ENCODE measurements at regions not wholly inside any gene's neighbourhood (a gene's known extent, or its start where the extent isn't known, plus 50 kb on each side); places are given as distances from the start of the nearest gene placed in this dataset.

GRCh38 chr13:104181526-104182231 lies 1115.5 kb upstream of the SLC10A2 start:
- H3K4me3 Mint-ChIP-seq, result no peak overlapping the region
- CTCF ChIA-PET, result no interaction called here
- H3K27ac Mint-ChIP-seq, result no peak overlapping the region
- H3K27me3 Mint-ChIP-seq, result no peaks in the 10 kb centered on the region
- H3K9me3 Mint-ChIP-seq, result peaks cover 5% of the 10 kb centered on the region
- POLR2A ChIA-PET, result no interaction called here
- H3K36me3 Mint-ChIP-seq (ENCODE audit: low read depth), result no peaks in the 10 kb centered on the region
- DNase-seq, result no peak
- H3K4me1 Mint-ChIP-seq, result no peaks in the 10 kb centered on the region

- Mint-ChIP-seq H3K27me3 (no peaks in the 10 kb centered on the region), H3K9me3 (no peaks in the 10 kb centered on the region), H3K4me1 (no peaks in the 10 kb centered on the region), H3K4me3 (no peak overlapping the region), H3K36me3 (ENCODE audit: low read depth) (no peaks in the 10 kb centered on the region), H3K27ac (no peak overlapping the region)
- no peak for DNase-seq
- POLR2A ChIA-PET, result no interaction called here
- CTCF ChIA-PET, result no interaction called here
Measured at GRCh38 chr13:104170980-104171555, 1104.9 kb upstream of the SLC10A2 start.

GRCh38 chr13:104163866-104164630 lies 1097.8 kb upstream of the SLC10A2 start:
- H3K27ac Mint-ChIP-seq, result no peak overlapping the region
- H3K27me3 Mint-ChIP-seq, result no peaks in the 10 kb centered on the region
- no peaks in the 10 kb centered on the region for H3K4me1 Mint-ChIP-seq
- POLR2A ChIA-PET, result no interaction called here
- CTCF ChIA-PET, result no interaction called here
- H3K9me3 Mint-ChIP-seq, result no peaks in the 10 kb centered on the region
- no peak for DNase-seq
- no peak overlapping the region for H3K4me3 Mint-ChIP-seq
- H3K36me3 Mint-ChIP-seq (ENCODE audit: low read depth), result no peaks in the 10 kb centered on the region

- H3K27me3 Mint-ChIP-seq, result no peaks in the 10 kb centered on the region
- ChIA-PET CTCF (no interaction called here), POLR2A (no interaction called here)
- no peaks in the 10 kb centered on the region for H3K36me3 Mint-ChIP-seq (ENCODE audit: low read depth)
- no peaks in the 10 kb centered on the region for H3K9me3 Mint-ChIP-seq
- no peak for DNase-seq
- H3K27ac Mint-ChIP-seq, result no peak overlapping the region
- no peaks in the 10 kb centered on the region for H3K4me1 Mint-ChIP-seq
- no peak overlapping the region for H3K4me3 Mint-ChIP-seq
Measured at GRCh38 chr13:104160536-104160935, 1094.3 kb upstream of the SLC10A2 start.

- no peak for DNase-seq
- Mint-ChIP-seq H3K4me1 (no peaks in the 10 kb centered on the region), H3K4me3 (no peak overlapping the region), H3K27ac (no peak overlapping the region), H3K27me3 (no peaks in the 10 kb centered on the region), H3K36me3 (ENCODE audit: low read depth) (no peaks in the 10 kb centered on the region), H3K9me3 (peaks cover 4% of the 10 kb centered on the region)
- ChIA-PET CTCF (no interaction called here), POLR2A (no interaction called here)
Measured at GRCh38 chr13:104143760-104144416, 1077.7 kb upstream of the SLC10A2 start.

- POLR2A ChIA-PET, result no interaction called here
- Mint-ChIP-seq H3K4me1 (no peaks in the 10 kb centered on the region), H3K36me3 (ENCODE audit: low read depth) (no peaks in the 10 kb centered on the region), H3K27ac (no peak overlapping the region), H3K9me3 (peaks cover 2% of the 10 kb centered on the region), H3K27me3 (no peaks in the 10 kb centered on the region), H3K4me3 (no peak overlapping the region)
- CTCF ChIA-PET, result no interaction called here
- no peak for DNase-seq
Measured at GRCh38 chr13:104140552-104140951, 1074.3 kb upstream of the SLC10A2 start.

GRCh38 chr13:104137416-104137815 lies 1071.2 kb upstream of the SLC10A2 start:
- no peak overlapping the region for H3K4me3 Mint-ChIP-seq
- H3K9me3 Mint-ChIP-seq, result peaks cover 6% of the 10 kb centered on the region
- CTCF ChIA-PET, result no interaction called here
- no peaks in the 10 kb centered on the region for H3K27me3 Mint-ChIP-seq
- POLR2A ChIA-PET, result no interaction called here
- DNase-seq, result no peak
- H3K36me3 Mint-ChIP-seq (ENCODE audit: low read depth), result no peaks in the 10 kb centered on the region
- no peaks in the 10 kb centered on the region for H3K4me1 Mint-ChIP-seq
- H3K27ac Mint-ChIP-seq, result no peak overlapping the region

- H3K4me1 Mint-ChIP-seq, result no peaks in the 10 kb centered on the region
Measured at GRCh38 chr13:104132849-104133248, 1066.6 kb upstream of the SLC10A2 start.

GRCh38 chr13:104114101-104114500 lies 1047.9 kb upstream of the SLC10A2 start:
- DNase-seq, result no peak
- POLR2A ChIA-PET, result no interaction called here
- H3K27ac Mint-ChIP-seq, result no peak overlapping the region
- H3K36me3 Mint-ChIP-seq (ENCODE audit: low read depth), result no peaks in the 10 kb centered on the region
- no peaks in the 10 kb centered on the region for H3K4me1 Mint-ChIP-seq
- no peak overlapping the region for H3K4me3 Mint-ChIP-seq
- peaks cover 3% of the 10 kb centered on the region for H3K9me3 Mint-ChIP-seq
- H3K27me3 Mint-ChIP-seq, result no peaks in the 10 kb centered on the region
- CTCF ChIA-PET, result no interaction called here

More at GRCh38 chr13:104132849-104133248, 1066.6 kb upstream of the SLC10A2 start:
- Mint-ChIP-seq H3K36me3 (ENCODE audit: low read depth) (no peaks in the 10 kb centered on the region), H3K27me3 (no peaks in the 10 kb centered on the region), H3K9me3 (peaks cover 10% of the 10 kb centered on the region), H3K4me3 (no peak overlapping the region), H3K27ac (no peak overlapping the region)
- ChIA-PET POLR2A (no interaction called here), CTCF (no interaction called here)
- DNase-seq, result no peak

- Mint-ChIP-seq H3K4me3 (no peak overlapping the region), H3K9me3 (peaks cover 6% of the 10 kb centered on the region), H3K4me1 (no peaks in the 10 kb centered on the region), H3K27ac (no peak overlapping the region), H3K27me3 (no peaks in the 10 kb centered on the region), H3K36me3 (ENCODE audit: low read depth) (no peaks in the 10 kb centered on the region)
- ChIA-PET CTCF (no interaction called here), POLR2A (no interaction called here)
- no peak for DNase-seq
Measured at GRCh38 chr13:104111031-104111430, 1044.8 kb upstream of the SLC10A2 start.

- no peaks in the 10 kb centered on the region for H3K27me3 Mint-ChIP-seq
- peaks cover 12% of the 10 kb centered on the region for H3K9me3 Mint-ChIP-seq
- POLR2A ChIA-PET, result no interaction called here
Measured at GRCh38 chr13:104106705-104107393, 1040.6 kb upstream of the SLC10A2 start.

GRCh38 chr13:104105418-104106355 lies 1039.5 kb upstream of the SLC10A2 start:
- ChIA-PET POLR2A (no interaction called here), CTCF (no interaction called here)
- no peaks in the 10 kb centered on the region for H3K36me3 Mint-ChIP-seq (ENCODE audit: low read depth)
- no peak overlapping the region for H3K27ac Mint-ChIP-seq
- H3K9me3 Mint-ChIP-seq, result peaks cover 13% of the 10 kb centered on the region
- no peak for DNase-seq
- no peaks in the 10 kb centered on the region for H3K4me1 Mint-ChIP-seq
- no peak overlapping the region for H3K4me3 Mint-ChIP-seq
- H3K27me3 Mint-ChIP-seq, result no peaks in the 10 kb centered on the region

More at GRCh38 chr13:104106705-104107393, 1040.6 kb upstream of the SLC10A2 start:
- Mint-ChIP-seq H3K4me1 (no peaks in the 10 kb centered on the region), H3K27ac (no peak overlapping the region), H3K36me3 (ENCODE audit: low read depth) (no peaks in the 10 kb centered on the region), H3K4me3 (no peak overlapping the region)
- no peak for DNase-seq
- CTCF ChIA-PET, result no interaction called here
